Left forelimb (tissue), 1 donor: ENCODE measurements at regions not wholly inside any gene's neighbourhood (a gene's known extent, or its start where the extent isn't known, plus 50 kb on each side); places are given as distances from the start of the nearest gene placed in this dataset.
"Not testable (repeated sequence)": the region's sequence is repeated elsewhere in the genome, so short reads cannot be mapped to it uniquely, and the experiment has no call there.

Experiments
- DNase-seq: peaks from one replicate; pipeline ENCODE4 v3.0.0-alpha.2; 2018; ENCODE audit warnings: low spot score

GRCh38 chr6:156281266-156281665, 495.9 kb upstream of the ARID1B start:
- DNase-seq = no peak

GRCh38 chr6:156280065-156280464, 497.1 kb upstream of the ARID1B start:
- no peak for DNase-seq

GRCh38 chr6:156279261-156279969, 497.8 kb upstream of the ARID1B start:
- no peak for DNase-seq

GRCh38 chr6:156273065-156273711, 504.0 kb upstream of the ARID1B start:
- DNase-seq = no peak

DNA sequence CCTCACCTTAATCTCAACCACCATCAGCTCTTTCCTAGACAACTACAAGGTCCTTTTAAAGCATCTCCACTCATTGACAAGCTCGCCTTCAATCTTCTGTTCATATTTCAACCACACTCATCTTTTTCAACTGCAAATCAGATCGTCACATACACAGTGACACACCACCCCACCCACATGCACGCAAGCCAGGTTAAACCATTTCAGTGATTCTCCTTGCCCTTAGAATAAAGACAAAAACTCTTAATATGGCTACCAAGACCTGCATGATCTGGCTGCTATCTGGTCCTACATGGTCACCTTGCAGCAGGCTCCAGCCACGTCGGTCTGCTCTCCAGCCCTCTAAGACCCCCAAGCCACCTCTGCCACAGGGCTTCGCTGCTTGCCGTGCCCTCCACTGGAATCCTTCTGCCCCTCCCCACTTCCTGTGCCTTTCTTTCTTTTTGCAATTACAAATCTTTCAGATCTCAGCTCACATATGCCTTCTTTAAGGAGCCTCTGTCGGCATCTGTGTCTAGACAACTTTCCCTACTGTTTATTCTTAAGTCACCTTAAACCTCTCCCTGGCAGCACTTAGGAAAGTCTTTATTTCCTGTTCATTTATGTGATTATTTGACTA, 507.3 kb upstream of the ARID1B start:
- DNase-seq = no peak

DNA sequence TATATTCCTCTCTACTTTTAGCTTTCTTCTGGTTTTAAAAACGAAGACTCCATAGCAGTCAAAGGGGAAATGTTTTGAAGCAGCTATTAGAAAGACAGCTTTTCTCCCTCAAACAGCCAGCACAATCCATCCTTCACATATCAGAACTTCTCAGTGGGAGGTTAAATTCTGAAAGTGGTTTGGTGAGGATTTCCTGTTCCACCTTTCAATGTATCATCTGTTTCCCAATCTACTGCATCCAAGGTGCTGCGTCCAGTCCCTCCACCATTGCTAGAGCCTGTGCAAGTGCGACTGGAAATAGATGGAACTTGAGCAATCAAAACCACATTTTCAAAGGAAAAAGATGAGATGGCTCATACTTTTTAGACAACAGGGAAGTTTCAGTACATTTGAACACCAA, 508.3 kb upstream of the ARID1B start:
- DNase-seq = no peak

DNA sequence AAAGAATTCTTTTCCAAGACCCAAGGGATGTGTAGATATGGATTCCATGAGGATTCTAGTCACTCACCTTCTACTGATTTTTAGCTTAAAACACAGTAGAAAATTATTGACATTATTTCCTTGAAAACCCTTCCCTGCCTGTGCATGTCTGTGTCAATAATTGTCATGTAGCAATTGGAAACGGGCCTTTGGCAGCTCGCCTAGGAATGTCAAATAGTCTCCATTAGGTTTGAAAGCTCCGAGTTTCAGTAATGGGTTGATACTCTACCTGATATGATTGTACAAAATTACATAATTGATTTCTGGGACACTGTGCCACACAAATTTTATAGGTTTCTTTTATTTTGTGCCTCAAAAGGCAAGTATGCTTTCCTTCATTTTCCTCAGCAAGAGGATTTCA, 515.2 kb upstream of the ARID1B start:
- DNase-seq = no peak

- no peak for DNase-seq
Observed at GRCh38 chr6:156260815-156261214, 516.4 kb upstream of the ARID1B start.

GRCh38 chr6:156258981-156259380, 518.2 kb upstream of the ARID1B start:
- no peak for DNase-seq

GRCh38 chr6:156256161-156256560, 521.0 kb upstream of the ARID1B start:
- no peak for DNase-seq

DNA sequence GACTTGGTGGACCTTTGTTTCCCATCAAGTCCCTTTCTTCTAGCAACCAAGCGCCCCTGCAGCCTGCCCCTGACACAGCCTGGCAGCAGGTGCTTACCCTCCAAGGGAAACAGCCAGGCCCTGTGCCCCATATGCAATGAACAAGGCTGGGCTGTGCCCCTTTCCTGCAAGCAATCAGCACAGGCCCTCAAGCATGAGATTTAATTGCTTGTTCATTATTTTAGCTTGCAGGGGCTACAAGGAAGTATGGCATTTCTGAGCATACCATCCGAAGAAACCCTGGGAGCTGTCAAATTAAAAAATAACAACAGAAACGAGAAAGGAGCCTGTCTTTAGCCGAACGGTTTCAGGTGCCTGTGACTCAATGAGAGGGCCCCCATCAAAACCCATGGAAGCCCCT, 522.9 kb upstream of the ARID1B start:
- no peak for DNase-seq

- DNase-seq = no peak
Observed at GRCh38 chr6:156250593-156250992, 526.6 kb upstream of the ARID1B start.

- no peak for DNase-seq
Observed at GRCh38 chr6:156242206-156242605, 535.0 kb upstream of the ARID1B start.

GRCh38 chr6:156231026-156231765, 546.0 kb upstream of the ARID1B start:
- DNase-seq = no peak

- DNase-seq = no peak
Observed at GRCh38 chr6:156219973-156220372, 557.2 kb upstream of the ARID1B start.

GRCh38 chr6:156205678-156206077, 571.5 kb upstream of the ARID1B start:
- no peak for DNase-seq

DNA sequence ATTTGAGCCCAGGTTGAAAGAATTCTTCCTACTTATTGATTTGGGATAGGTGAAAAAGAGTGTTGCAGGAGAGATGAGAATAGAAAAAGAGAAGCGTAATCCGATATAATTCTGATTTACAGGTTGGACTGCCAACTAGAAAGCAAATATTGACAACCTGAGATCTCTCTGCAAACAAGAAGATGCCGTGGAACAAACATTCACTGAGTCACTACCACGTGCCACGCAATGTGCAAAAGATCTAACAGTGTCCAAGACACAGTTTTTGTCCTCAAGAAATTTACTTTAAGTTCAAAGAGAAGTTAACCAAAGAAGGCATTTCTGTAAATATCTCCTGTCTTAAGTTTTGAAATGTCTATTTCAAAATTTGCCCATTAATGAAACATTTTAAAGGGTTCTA, 578.0 kb upstream of the ARID1B start:
- no peak for DNase-seq

GRCh38 chr6:156197513-156197912, 579.7 kb upstream of the ARID1B start:
- no peak for DNase-seq

DNA sequence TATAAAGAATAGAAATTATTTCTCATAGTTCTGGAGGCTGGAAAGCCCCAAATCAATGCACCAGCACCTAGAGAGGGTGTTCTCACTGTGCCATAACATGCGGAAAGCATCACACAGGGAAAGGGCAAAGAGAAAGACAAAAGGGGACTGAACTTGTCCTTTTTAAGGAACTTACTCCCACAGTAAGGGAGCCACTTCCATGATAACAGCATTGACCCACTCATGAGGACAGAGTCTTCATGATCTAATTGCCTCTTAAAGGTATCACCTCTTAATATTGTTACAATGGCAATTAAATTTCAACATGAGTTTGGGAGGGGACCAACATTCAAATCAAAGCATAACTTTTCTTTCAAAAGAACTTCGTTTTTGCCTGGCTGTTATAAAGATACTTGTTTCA, 582.2 kb upstream of the ARID1B start:
- no peak for DNase-seq

GRCh38 chr6:156193381-156193780, 583.8 kb upstream of the ARID1B start:
- no peak for DNase-seq

DNA sequence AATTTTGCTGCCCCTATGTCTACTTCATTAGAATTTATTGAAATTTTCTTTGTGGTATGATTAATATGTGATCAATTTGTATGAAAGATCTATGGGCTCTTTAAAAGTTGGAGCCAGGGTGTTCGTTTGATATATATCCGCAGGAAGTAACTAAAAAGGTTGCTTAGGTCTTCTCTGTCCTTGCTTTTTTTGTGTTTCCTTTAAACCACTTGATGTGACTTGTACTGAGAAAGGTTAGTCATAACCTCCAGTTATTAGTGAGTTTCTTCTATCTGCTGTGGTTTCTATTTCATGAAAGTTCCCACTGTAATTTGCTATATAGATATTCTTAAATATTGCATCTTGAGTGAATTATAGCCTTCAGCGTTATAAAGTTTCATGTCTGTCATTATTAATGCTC, 585.3 kb upstream of the ARID1B start:
- DNase-seq = no peak

- not testable (repeated sequence) for DNase-seq
Observed at GRCh38 chr6:156191390-156191789, 585.8 kb upstream of the ARID1B start.

GRCh38 chr6:156190270-156190669, 586.9 kb upstream of the ARID1B start:
- DNase-seq = no peak
